Neural cell (in vitro differentiated cells): ENCODE measurements at regions not wholly inside any gene's neighbourhood (a gene's known extent, or its start where the extent isn't known, plus 50 kb on each side); places are given as distances from the start of the nearest gene placed in this dataset.

ENCODE experiments used
- H2AFZ ChIP-seq: fragments of 200-600, 300-800 bp; sonication (generic), shearing (Covaris generic); 2 replicates; pipeline ENCODE4 v1.6.0; 2014; ENCODE audit warnings: low read depth, mild to moderate bottlenecking, antibody characterized with exemption, low read length, moderate library complexity
- H3F3A ChIP-seq: fragments of 200-600 bp; shearing (Covaris generic); 2 replicates; pipeline ENCODE4 v1.6.1; 2016; ENCODE audit warnings: mild to moderate bottlenecking, moderate library complexity, mixed read lengths, antibody characterized with exemption, low read length; ENCODE audit not compliant: insufficient read depth, poor library complexity, severe bottlenecking
- H3K27ac ChIP-seq: fragments of 200-600, 300-800 bp; sonication (generic), shearing (Covaris generic); 2 replicates; pipeline ENCODE4 v1.5.1; 2014; ENCODE audit warnings: mild to moderate bottlenecking, low read length, moderate library complexity
- H3K27me3 ChIP-seq: fragments of 300-800, 200-600 bp; sonication (generic), shearing (Covaris generic); 2 replicates; pipeline ENCODE4 v1.6.0; 2014; ENCODE audit warnings: mild to moderate bottlenecking, low read depth, low read length, moderate library complexity; ENCODE audit not compliant: insufficient read depth
- H3K36me3 ChIP-seq: fragments of 300-800, 200-600 bp; sonication (generic), shearing (Covaris generic); 2 replicates; pipeline ENCODE4 v1.5.1; 2014; ENCODE audit warnings: mild to moderate bottlenecking, antibody characterized with exemption, low read length, moderate library complexity; ENCODE audit not compliant: insufficient read depth
- H3K4me2 ChIP-seq: fragments of 300-800, 200-600 bp; sonication (generic), shearing (Covaris generic); 2 replicates; pipeline ENCODE4 v1.6.0; 2014; ENCODE audit warnings: mild to moderate bottlenecking, low read length
- H3K4me3 ChIP-seq: fragments of 300-800, 200-600 bp; sonication (generic), shearing (Covaris generic); 2 replicates; pipeline ENCODE4 v1.5.1; 2014; ENCODE audit warnings: mild to moderate bottlenecking, low read length, moderate library complexity
- H3K79me2 ChIP-seq: fragments of 200-600 bp; shearing (Covaris generic); replicated peaks from 2 replicates; pipeline ENCODE4 v1.6.0; 2014; ENCODE audit warnings: mild to moderate bottlenecking, low read length, moderate library complexity; ENCODE audit not compliant: insufficient read depth
- H3K9ac ChIP-seq: fragments of 300-800, 200-600 bp; sonication (generic), shearing (Covaris generic); 2 replicates; pipeline ENCODE4 v1.6.1; 2016; ENCODE audit warnings: mild to moderate bottlenecking, low read length, mixed read lengths
- H3K9me2 ChIP-seq: fragments of 200-600 bp; shearing (Covaris generic); 2 replicates; pipeline ENCODE4 v1.6.1; 2016; ENCODE audit warnings: mild to moderate bottlenecking, low read length, mixed read lengths; ENCODE audit not compliant: insufficient read depth
- H3K9me3 ChIP-seq: fragments of 200-600, 300-800 bp; sonication (generic), shearing (Covaris generic); 2 replicates; pipeline ENCODE4 v1.6.1; 2016; ENCODE audit warnings: mild to moderate bottlenecking, mixed run types, low read length, moderate library complexity, mixed read lengths
- H4K20me1 ChIP-seq: fragments of 200-600 bp; shearing (Covaris generic); 2 replicates; pipeline ENCODE4 v1.6.1; 2016; ENCODE audit warnings: mild to moderate bottlenecking, mixed run types; ENCODE audit not compliant: insufficient read depth
- CTCF ChIP-seq: fragments of 450-650 bp; IDR thresholded peaks from 2 replicates; pipeline ENCODE4 v1.5.1; 2014; ENCODE audit warnings: antibody characterized with exemption, mild to moderate bottlenecking, moderate library complexity; ENCODE audit not compliant: poor library complexity, severe bottlenecking
- EP300 ChIP-seq: fragments of 450-650 bp; conservative IDR thresholded peaks from 2 replicates; pipeline ENCODE4 v1.6.1; 2014; ENCODE audit warnings: antibody characterized with exemption, mild to moderate bottlenecking, moderate library complexity; ENCODE audit not compliant: poor library complexity, severe bottlenecking
- EZH2 ChIP-seq: fragments of 200-600, 300-800 bp; shearing (Covaris generic), sonication (generic); IDR thresholded peaks from 2 replicates; pipeline ENCODE4 v1.6.1; 2014; ENCODE audit warnings: antibody characterized with exemption, low read length, borderline replicate concordance, mild to moderate bottlenecking; ENCODE audit not compliant: insufficient read depth, poor library complexity, severe bottlenecking
- MXI1 ChIP-seq: fragments of 450-650 bp; conservative IDR thresholded peaks from 2 replicates; pipeline ENCODE4 v1.6.1; 2014; ENCODE audit warnings: antibody characterized with exemption, mild to moderate bottlenecking; ENCODE audit not compliant: poor library complexity, severe bottlenecking
- POLR2AphosphoS5 ChIP-seq: IDR thresholded peaks from 2 replicates; pipeline ENCODE4 v1.6.1; 2012
- RAD21 ChIP-seq: fragments of 450-650 bp; conservative IDR thresholded peaks from 2 replicates; pipeline ENCODE4 v1.6.1; 2014; ENCODE audit warnings: antibody characterized with exemption, mild to moderate bottlenecking, moderate library complexity
- REST ChIP-seq: IDR thresholded peaks from 2 replicates; pipeline ENCODE4 v1.6.1; 2012; ENCODE audit warnings: borderline replicate concordance
- SMC3 ChIP-seq: fragments of 450-650 bp; conservative IDR thresholded peaks from 2 replicates; pipeline ENCODE4 v1.6.1; 2014; ENCODE audit warnings: antibody characterized with exemption, mild to moderate bottlenecking, moderate library complexity; ENCODE audit not compliant: poor library complexity
- TAF1 ChIP-seq: IDR thresholded peaks from 2 replicates; pipeline ENCODE4 v1.6.1; 2012; ENCODE audit warnings: low read depth

- H2AFZ ChIP-seq = no peak overlapping the region
- no peak overlapping the region for H3K4me3 ChIP-seq
- H3K4me2 ChIP-seq = no peak overlapping the region
- H3K9ac ChIP-seq = no peak overlapping the region
- H3K79me2 ChIP-seq = no peaks in the 10 kb centered on the region
- TF ChIP-seq POLR2AphosphoS5 (no peak), EZH2 (no peak), RAD21 (no peak), TAF1 (no peak), REST (no peak), SMC3 (no peak), MXI1 (no peak), CTCF (no peak), EP300 (no peak)
- no peaks in the 10 kb centered on the region for H3K36me3 ChIP-seq
- H3K27me3 ChIP-seq = no peaks in the 10 kb centered on the region
- H3F3A ChIP-seq = no peaks in the 10 kb centered on the region
- no peak overlapping the region for H3K27ac ChIP-seq
- no peaks in the 10 kb centered on the region for H3K9me3 ChIP-seq
- no peaks in the 10 kb centered on the region for H4K20me1 ChIP-seq
- H3K9me2 ChIP-seq = no peaks in the 10 kb centered on the region
Observed at GRCh38 chrX:125952973-125953372, 213.1 kb downstream of the DCAF12L2 start.

- H3K4me3 ChIP-seq = no peak overlapping the region
- H3K79me2 ChIP-seq = no peaks in the 10 kb centered on the region
- no peak for TF ChIP-seq RAD21
- no peak for TF ChIP-seq EP300
- no peaks in the 10 kb centered on the region for H3K27me3 ChIP-seq
- no peaks in the 10 kb centered on the region for H3K36me3 ChIP-seq
- no peak overlapping the region for H3K4me2 ChIP-seq
- H2AFZ ChIP-seq = no peak overlapping the region
- H3K9me2 ChIP-seq = no peaks in the 10 kb centered on the region
- H4K20me1 ChIP-seq = no peaks in the 10 kb centered on the region
- H3K27ac ChIP-seq = no peak overlapping the region
- H3K9ac ChIP-seq = no peak overlapping the region
- H3F3A ChIP-seq = no peaks in the 10 kb centered on the region
- H3K9me3 ChIP-seq = no peaks in the 10 kb centered on the region
Observed at GRCh38 chrX:125953814-125954213, 212.3 kb downstream of the DCAF12L2 start.

- Histone ChIP-seq H3K27ac (no peak overlapping the region), H3K79me2 (no peaks in the 10 kb centered on the region), H3K9ac (no peak overlapping the region), H2AFZ (no peak overlapping the region), H3K4me2 (no peak overlapping the region), H3F3A (no peaks in the 10 kb centered on the region), H3K36me3 (no peaks in the 10 kb centered on the region), H3K9me2 (no peaks in the 10 kb centered on the region), H3K4me3 (no peak overlapping the region), H4K20me1 (no peaks in the 10 kb centered on the region), H3K9me3 (no peaks in the 10 kb centered on the region), H3K27me3 (no peaks in the 10 kb centered on the region)
- TF ChIP-seq REST (no peak), POLR2AphosphoS5 (no peak), EZH2 (no peak), MXI1 (no peak), EP300 (no peak), CTCF (no peak), SMC3 (no peak), TAF1 (no peak), RAD21 (no peak)
Observed at GRCh38 chrX:125954236-125954635, 211.9 kb downstream of the DCAF12L2 start.
